Esophagus muscularis mucosa (tissue), 4 donors: ENCODE measurements at regions not wholly inside any gene's neighbourhood (a gene's known extent, or its start where the extent isn't known, plus 50 kb on each side); places are given as distances from the start of the nearest gene placed in this dataset.

Source experiments
- EP300 ChIP-seq: sonication (generic); formaldehyde crosslinking; IDR thresholded peaks from one replicate; pipeline ENCODE4 v1.6.1; 2017; ENCODE audit warnings: antibody characterized with exemption
- POLR2A ChIP-seq: fragments of 450-650 bp; IDR thresholded peaks from one replicate; pipeline ENCODE4 v1.6.1; 2017; ENCODE audit warnings: antibody characterized with exemption, moderate library complexity, mild to moderate bottlenecking, low read depth
- POLR2AphosphoS5 ChIP-seq, 2 donors: sonication (generic); formaldehyde crosslinking; IDR thresholded peaks; one replicate each; pipeline ENCODE4 v1.6.1; 2017; ENCODE audit warnings: antibody characterized with exemption in 2 of 2
- TF ChIP-seq, protein P1 (sequence below), 3 experiments: fragments of 200-600 bp in 2 of 3; fragments of 450-650 bp in 1 of 3; sonication (generic) in 2 of 3; IDR thresholded peaks; one replicate each; pipeline ENCODE4 v1.5.1; 2017 to 2019; ENCODE audit warnings: antibody characterized with exemption in 3 of 3, mild to moderate bottlenecking in 2 of 3, moderate library complexity in 1 of 3

DNA sequence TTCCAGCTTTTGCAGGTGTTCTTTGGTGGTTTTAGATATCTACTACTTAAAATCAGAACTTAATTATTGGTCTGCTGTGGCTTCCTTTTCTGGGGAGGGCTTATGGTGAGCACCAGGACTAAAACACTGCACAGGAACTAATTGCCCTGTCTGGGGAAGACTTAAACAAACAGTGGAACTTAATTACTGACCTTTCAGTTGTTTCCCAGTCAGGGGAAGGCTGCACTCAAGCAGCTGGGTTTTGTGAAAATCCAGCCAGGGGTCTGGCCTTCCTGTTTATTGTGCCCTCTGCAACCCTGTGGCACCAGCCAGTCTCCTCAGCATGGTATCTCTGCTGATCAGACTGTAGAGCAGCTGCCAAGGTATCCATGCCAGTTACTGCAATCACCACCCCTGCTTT, 398.2 kb downstream of the ADCYAP1 start:
- TF ChIP-seq, protein P1, sequence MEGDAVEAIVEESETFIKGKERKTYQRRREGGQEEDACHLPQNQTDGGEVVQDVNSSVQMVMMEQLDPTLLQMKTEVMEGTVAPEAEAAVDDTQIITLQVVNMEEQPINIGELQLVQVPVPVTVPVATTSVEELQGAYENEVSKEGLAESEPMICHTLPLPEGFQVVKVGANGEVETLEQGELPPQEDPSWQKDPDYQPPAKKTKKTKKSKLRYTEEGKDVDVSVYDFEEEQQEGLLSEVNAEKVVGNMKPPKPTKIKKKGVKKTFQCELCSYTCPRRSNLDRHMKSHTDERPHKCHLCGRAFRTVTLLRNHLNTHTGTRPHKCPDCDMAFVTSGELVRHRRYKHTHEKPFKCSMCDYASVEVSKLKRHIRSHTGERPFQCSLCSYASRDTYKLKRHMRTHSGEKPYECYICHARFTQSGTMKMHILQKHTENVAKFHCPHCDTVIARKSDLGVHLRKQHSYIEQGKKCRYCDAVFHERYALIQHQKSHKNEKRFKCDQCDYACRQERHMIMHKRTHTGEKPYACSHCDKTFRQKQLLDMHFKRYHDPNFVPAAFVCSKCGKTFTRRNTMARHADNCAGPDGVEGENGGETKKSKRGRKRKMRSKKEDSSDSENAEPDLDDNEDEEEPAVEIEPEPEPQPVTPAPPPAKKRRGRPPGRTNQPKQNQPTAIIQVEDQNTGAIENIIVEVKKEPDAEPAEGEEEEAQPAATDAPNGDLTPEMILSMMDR (IDR thresholded peaks at IDR 0.05) = no peak
- TF ChIP-seq POLR2AphosphoS5 (IDR thresholded peaks at IDR 0.05) = no peak
- TF ChIP-seq POLR2A = no peak
- no peak for TF ChIP-seq EP300
